GM23338 (cell line): ENCODE measurements at regions not wholly inside any gene's neighbourhood (a gene's known extent, or its start where the extent isn't known, plus 50 kb on each side); places are given as distances from the start of the nearest gene placed in this dataset.

Experiments used
- ATAC-seq: fragments of 200-7000 bp; cut with Tn5 transposase; 3 replicates; pipeline ENCODE4 v1.9.1; 2020
- DNase-seq: peaks from one replicate; pipeline ENCODE4 v3.0.0-alpha.2; 2015; ENCODE audit warnings: low spot score
- H2AFZ ChIP-seq: fragments of 200-600 bp; sonication (generic); 2 replicates; pipeline ENCODE4 v1.8.0; 2016; ENCODE audit warnings: antibody characterized with exemption, mild to moderate bottlenecking, moderate library complexity
- H3F3A ChIP-seq: fragments of 200-600 bp; sonication (generic); replicated peaks from 2 replicates; pipeline ENCODE4 v1.8.0; 2017; ENCODE audit warnings: antibody characterized with exemption, mixed run types, low read depth
- H3K27ac ChIP-seq: fragments of 200-600 bp; sonication (generic); 2 replicates; pipeline ENCODE4 v1.6.1; 2016; ENCODE audit warnings: low read depth
- H3K27me3 ChIP-seq: fragments of 200-600 bp; sonication (generic); 2 replicates; pipeline ENCODE4 v1.8.0; 2016; ENCODE audit warnings: mild to moderate bottlenecking, mixed run types, moderate library complexity; ENCODE audit not compliant: insufficient read depth
- H3K36me3 ChIP-seq: fragments of 200-600 bp; sonication (generic); 2 replicates; pipeline ENCODE4 v1.8.0; 2016; ENCODE audit warnings: mild to moderate bottlenecking; ENCODE audit not compliant: insufficient read depth
- H3K4me1 ChIP-seq: fragments of 200-600 bp; sonication (generic); 2 replicates; pipeline ENCODE4 v1.8.0; 2016; ENCODE audit warnings: mild to moderate bottlenecking, moderate library complexity; ENCODE audit not compliant: insufficient read depth
- H3K4me2 ChIP-seq: fragments of 200-600 bp; sonication (generic); 2 replicates; pipeline ENCODE4 v1.7.1; 2017; ENCODE audit warnings: mixed run types
- H3K4me3 ChIP-seq: fragments of 200-600 bp; sonication (generic); 2 replicates; pipeline ENCODE4 v1.6.1; 2016; ENCODE audit warnings: mixed run types
- H3K79me2 ChIP-seq: fragments of 200-600 bp; sonication (generic); replicated peaks from 2 replicates; pipeline ENCODE4 v1.8.0; 2017; ENCODE audit warnings: mild to moderate bottlenecking; ENCODE audit not compliant: insufficient read depth
- H3K9me2 ChIP-seq: fragments of 200-600 bp; sonication (generic); 2 replicates; pipeline ENCODE4 v1.8.0; 2017; ENCODE audit not compliant: insufficient read depth
- H4K20me1 ChIP-seq: fragments of 200-600 bp; sonication (generic); replicated peaks from 2 replicates; pipeline ENCODE4 v1.8.0; 2017; ENCODE audit warnings: mild to moderate bottlenecking; ENCODE audit not compliant: insufficient read depth
- H3K27ac Mint-ChIP-seq: 2 replicates; pipeline ENCODE4 v1.8.0; 2020; ENCODE audit warnings: inconsistent platforms, mild to moderate bottlenecking, moderate library complexity, mixed read lengths
- H3K27me3 Mint-ChIP-seq: 3 replicates; pipeline ENCODE4 v1.8.0; 2022; ENCODE audit warnings: low read depth, mild to moderate bottlenecking, moderate library complexity, mixed read lengths, inconsistent platforms; ENCODE audit not compliant: insufficient read depth, poor library complexity
- H3K36me3 Mint-ChIP-seq: 3 replicates; pipeline ENCODE4 v1.8.0; 2021; ENCODE audit warnings: low read depth, mild to moderate bottlenecking, inconsistent platforms, moderate library complexity, mixed read lengths
- H3K4me1 Mint-ChIP-seq: 3 replicates; pipeline ENCODE4 v1.8.0; 2020; ENCODE audit warnings: mild to moderate bottlenecking, inconsistent platforms, mixed read lengths
- H3K4me3 Mint-ChIP-seq: 3 replicates; pipeline ENCODE4 v1.8.0; 2021; ENCODE audit warnings: moderate library complexity, mild to moderate bottlenecking, inconsistent platforms, mixed read lengths
- H3K9me3 Mint-ChIP-seq: 3 replicates; pipeline ENCODE4 v1.8.0; 2020; ENCODE audit warnings: moderate library complexity, mild to moderate bottlenecking, inconsistent platforms, mixed read lengths
- CREB1 ChIP-seq: fragments of 250-450 bp; sonication (Bioruptor Pico); IDR thresholded peaks from 2 replicates; pipeline ENCODE4 v1.5.0; 2020; ENCODE audit warnings: low read depth, mild to moderate bottlenecking, moderate library complexity
- EZH2 ChIP-seq: fragments of 200-600 bp; sonication (generic); IDR thresholded peaks from one replicate; pipeline ENCODE4 v1.8.0; 2017; ENCODE audit warnings: antibody characterized with exemption, mild to moderate bottlenecking, low read depth; ENCODE audit not compliant: unreplicated experiment
- JUNB ChIP-seq: IDR thresholded peaks from one replicate; pipeline ENCODE4 v1.6.1; 2016; ENCODE audit warnings: antibody characterized with exemption; ENCODE audit not compliant: unreplicated experiment
- NANOG ChIP-seq: IDR thresholded peaks from 2 replicates; pipeline ENCODE4 v1.6.1; 2016; ENCODE audit warnings: antibody characterized with exemption, borderline replicate concordance
- ZNF114 ChIP-seq: fragments of 250-450 bp; sonication (Bioruptor Pico); IDR thresholded peaks from 2 replicates; pipeline ENCODE4 v1.5.0; 2020; ENCODE audit warnings: mild to moderate bottlenecking, moderate library complexity
- TF ChIP-seq, protein P1 (sequence below): IDR thresholded peaks from 2 replicates; pipeline ENCODE4 v1.6.1; 2016; ENCODE audit warnings: antibody characterized with exemption
- TF ChIP-seq, protein P2 (sequence below), 2 experiments: fragments of 200-600 bp in 1 of 2; sonication (generic) in 1 of 2; conservative IDR thresholded peaks; 2 replicates each; pipeline versions ENCODE4 v1.5.1 to v1.6.1; 2016 to 2017; ENCODE audit warnings: antibody characterized with exemption in 2 of 2, low read depth in 2 of 2, mild to moderate bottlenecking in 2 of 2, moderate library complexity in 1 of 2
- TF ChIP-seq, protein P3 (sequence below): fragments of 250-450 bp; sonication (Bioruptor Pico); IDR thresholded peaks from 2 replicates; pipeline ENCODE4 v1.5.0; 2020; ENCODE audit warnings: mild to moderate bottlenecking, moderate library complexity

DNA sequence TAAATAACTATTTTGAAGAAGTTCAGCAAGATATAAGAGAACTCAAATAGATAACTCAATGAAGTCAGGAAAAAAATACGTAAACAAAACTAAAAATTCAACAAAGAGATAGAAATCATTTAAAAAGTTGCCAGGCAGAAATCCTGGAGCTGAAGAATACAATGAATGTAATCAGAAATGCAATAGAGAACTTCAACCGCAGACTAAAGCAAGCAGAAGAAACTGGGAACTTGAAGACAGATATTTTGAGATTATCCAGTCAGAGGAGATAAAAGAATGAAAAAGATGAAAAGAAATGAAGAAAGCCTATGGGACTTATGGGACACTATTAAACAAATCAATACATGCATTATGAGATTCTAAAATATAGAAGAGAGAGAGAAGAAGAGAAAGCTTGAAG is 129.1 kb upstream of the LPAR1 start:
- no peak overlapping the region for H2AFZ ChIP-seq
- Mint-ChIP-seq H3K4me1 (peaks cover 12% of the 10 kb centered on the region; the same call in 2 of the 3 replicates), H3K36me3 (peaks cover 11% of the 10 kb centered on the region; the same call in 2 of the 3 replicates), H3K27me3 (no peaks in the 10 kb centered on the region), H3K4me3 (no peak overlapping the region), H3K9me3 (peaks cover 20% of the 10 kb centered on the region), H3K27ac (no peak overlapping the region)
- H3K9me2 ChIP-seq, result no peaks in the 10 kb centered on the region
- no peak overlapping the region for H3K4me2 ChIP-seq
- no peak overlapping the region for H3K27ac ChIP-seq
- H4K20me1 ChIP-seq, result no peaks in the 10 kb centered on the region
- no peaks in the 10 kb centered on the region for H3K79me2 ChIP-seq
- H3K4me3 ChIP-seq, result no peak overlapping the region
- DNase-seq (no peak), ATAC-seq (no peak)
- no peaks in the 10 kb centered on the region for H3K36me3 ChIP-seq
- H3K27me3 ChIP-seq, result no peaks in the 10 kb centered on the region
- peaks cover 10% of the 10 kb centered on the region; the same call in 1 of the 2 replicates for H3K4me1 ChIP-seq
- no peaks in the 10 kb centered on the region for H3F3A ChIP-seq
- no peak for TF ChIP-seq CREB1 (CRISPR knock-in tag)
- TF ChIP-seq, protein P1, sequence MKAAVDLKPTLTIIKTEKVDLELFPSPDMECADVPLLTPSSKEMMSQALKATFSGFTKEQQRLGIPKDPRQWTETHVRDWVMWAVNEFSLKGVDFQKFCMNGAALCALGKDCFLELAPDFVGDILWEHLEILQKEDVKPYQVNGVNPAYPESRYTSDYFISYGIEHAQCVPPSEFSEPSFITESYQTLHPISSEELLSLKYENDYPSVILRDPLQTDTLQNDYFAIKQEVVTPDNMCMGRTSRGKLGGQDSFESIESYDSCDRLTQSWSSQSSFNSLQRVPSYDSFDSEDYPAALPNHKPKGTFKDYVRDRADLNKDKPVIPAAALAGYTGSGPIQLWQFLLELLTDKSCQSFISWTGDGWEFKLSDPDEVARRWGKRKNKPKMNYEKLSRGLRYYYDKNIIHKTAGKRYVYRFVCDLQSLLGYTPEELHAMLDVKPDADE, result no peak
- no peak for TF ChIP-seq EZH2
- no peak for TF ChIP-seq NANOG
- TF ChIP-seq, protein P2, sequence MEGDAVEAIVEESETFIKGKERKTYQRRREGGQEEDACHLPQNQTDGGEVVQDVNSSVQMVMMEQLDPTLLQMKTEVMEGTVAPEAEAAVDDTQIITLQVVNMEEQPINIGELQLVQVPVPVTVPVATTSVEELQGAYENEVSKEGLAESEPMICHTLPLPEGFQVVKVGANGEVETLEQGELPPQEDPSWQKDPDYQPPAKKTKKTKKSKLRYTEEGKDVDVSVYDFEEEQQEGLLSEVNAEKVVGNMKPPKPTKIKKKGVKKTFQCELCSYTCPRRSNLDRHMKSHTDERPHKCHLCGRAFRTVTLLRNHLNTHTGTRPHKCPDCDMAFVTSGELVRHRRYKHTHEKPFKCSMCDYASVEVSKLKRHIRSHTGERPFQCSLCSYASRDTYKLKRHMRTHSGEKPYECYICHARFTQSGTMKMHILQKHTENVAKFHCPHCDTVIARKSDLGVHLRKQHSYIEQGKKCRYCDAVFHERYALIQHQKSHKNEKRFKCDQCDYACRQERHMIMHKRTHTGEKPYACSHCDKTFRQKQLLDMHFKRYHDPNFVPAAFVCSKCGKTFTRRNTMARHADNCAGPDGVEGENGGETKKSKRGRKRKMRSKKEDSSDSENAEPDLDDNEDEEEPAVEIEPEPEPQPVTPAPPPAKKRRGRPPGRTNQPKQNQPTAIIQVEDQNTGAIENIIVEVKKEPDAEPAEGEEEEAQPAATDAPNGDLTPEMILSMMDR (conservative IDR thresholded peaks at IDR 0.05; ENCODE audit: low read depth in 2 of 2), result no peak
- TF ChIP-seq JUNB, result no peak
- TF ChIP-seq, protein P3, sequence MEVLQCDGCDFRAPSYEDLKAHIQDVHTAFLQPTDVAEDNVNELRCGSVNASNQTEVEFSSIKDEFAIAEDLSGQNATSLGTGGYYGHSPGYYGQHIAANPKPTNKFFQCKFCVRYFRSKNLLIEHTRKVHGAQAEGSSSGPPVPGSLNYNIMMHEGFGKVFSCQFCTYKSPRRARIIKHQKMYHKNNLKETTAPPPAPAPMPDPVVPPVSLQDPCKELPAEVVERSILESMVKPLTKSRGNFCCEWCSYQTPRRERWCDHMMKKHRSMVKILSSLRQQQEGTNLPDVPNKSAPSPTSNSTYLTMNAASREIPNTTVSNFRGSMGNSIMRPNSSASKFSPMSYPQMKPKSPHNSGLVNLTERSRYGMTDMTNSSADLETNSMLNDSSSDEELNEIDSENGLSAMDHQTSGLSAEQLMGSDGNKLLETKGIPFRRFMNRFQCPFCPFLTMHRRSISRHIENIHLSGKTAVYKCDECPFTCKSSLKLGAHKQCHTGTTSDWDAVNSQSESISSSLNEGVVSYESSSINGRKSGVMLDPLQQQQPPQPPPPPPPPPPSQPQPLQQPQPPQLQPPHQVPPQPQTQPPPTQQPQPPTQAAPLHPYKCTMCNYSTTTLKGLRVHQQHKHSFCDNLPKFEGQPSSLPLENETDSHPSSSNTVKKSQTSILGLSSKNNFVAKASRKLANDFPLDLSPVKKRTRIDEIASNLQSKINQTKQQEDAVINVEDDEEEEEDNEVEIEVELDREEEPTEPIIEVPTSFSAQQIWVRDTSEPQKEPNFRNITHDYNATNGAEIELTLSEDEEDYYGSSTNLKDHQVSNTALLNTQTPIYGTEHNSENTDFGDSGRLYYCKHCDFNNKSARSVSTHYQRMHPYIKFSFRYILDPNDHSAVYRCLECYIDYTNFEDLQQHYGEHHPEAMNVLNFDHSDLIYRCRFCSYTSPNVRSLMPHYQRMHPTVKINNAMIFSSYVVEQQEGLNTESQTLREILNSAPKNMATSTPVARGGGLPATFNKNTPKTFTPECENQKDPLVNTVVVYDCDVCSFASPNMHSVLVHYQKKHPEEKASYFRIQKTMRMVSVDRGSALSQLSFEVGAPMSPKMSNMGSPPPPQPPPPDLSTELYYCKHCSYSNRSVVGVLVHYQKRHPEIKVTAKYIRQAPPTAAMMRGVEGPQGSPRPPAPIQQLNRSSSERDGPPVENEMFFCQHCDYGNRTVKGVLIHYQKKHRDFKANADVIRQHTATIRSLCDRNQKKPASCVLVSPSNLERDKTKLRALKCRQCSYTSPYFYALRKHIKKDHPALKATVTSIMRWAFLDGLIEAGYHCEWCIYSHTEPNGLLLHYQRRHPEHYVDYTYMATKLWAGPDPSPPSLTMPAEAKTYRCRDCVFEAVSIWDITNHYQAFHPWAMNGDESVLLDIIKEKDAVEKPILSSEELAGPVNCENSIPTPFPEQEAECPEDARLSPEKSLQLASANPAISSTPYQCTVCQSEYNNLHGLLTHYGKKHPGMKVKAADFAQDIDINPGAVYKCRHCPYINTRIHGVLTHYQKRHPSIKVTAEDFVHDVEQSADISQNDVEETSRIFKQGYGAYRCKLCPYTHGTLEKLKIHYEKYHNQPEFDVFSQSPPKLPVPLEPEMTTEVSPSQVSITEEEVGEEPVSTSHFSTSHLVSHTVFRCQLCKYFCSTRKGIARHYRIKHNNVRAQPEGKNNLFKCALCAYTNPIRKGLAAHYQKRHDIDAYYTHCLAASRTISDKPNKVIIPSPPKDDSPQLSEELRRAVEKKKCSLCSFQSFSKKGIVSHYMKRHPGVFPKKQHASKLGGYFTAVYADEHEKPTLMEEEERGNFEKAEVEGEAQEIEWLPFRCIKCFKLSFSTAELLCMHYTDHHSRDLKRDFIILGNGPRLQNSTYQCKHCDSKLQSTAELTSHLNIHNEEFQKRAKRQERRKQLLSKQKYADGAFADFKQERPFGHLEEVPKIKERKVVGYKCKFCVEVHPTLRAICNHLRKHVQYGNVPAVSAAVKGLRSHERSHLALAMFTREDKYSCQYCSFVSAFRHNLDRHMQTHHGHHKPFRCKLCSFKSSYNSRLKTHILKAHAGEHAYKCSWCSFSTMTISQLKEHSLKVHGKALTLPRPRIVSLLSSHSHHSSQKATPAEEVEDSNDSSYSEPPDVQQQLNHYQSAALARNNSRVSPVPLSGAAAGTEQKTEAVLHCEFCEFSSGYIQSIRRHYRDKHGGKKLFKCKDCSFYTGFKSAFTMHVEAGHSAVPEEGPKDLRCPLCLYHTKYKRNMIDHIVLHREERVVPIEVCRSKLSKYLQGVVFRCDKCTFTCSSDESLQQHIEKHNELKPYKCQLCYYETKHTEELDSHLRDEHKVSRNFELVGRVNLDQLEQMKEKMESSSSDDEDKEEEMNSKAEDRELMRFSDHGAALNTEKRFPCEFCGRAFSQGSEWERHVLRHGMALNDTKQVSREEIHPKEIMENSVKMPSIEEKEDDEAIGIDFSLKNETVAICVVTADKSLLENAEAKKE, result no peak
- no peak for TF ChIP-seq ZNF114 (CRISPR knock-in tag)
